GM20000 (cell line): ENCODE measurements at regions not wholly inside any gene's neighbourhood (a gene's known extent, or its start where the extent isn't known, plus 50 kb on each side); places are given as distances from the start of the nearest gene placed in this dataset.

Source experiments
- DNase-seq: peaks from one replicate; pipeline ENCODE4 v3.0.0; 2012; ENCODE audit warnings: low spot score
- CTCF ChIP-seq: IDR thresholded peaks from 2 replicates; pipeline ENCODE4 v1.5.1; 2012; ENCODE audit warnings: mild to moderate bottlenecking, control low read depth; ENCODE audit errors: extremely low read depth, missing control alignments

- DNase-seq = no peak
- no peak for TF ChIP-seq CTCF
Observed at GRCh38 chr18:28725876-28726275, 548.9 kb upstream of the CDH2 start.

- TF ChIP-seq CTCF = no peak
- DNase-seq = no peak
Observed at GRCh38 chr18:28723506-28723905, 546.6 kb upstream of the CDH2 start.

GRCh38 chr18:28718696-28719095 is 541.8 kb upstream of the CDH2 start:
- no peak for DNase-seq
- TF ChIP-seq CTCF = no peak

DNA sequence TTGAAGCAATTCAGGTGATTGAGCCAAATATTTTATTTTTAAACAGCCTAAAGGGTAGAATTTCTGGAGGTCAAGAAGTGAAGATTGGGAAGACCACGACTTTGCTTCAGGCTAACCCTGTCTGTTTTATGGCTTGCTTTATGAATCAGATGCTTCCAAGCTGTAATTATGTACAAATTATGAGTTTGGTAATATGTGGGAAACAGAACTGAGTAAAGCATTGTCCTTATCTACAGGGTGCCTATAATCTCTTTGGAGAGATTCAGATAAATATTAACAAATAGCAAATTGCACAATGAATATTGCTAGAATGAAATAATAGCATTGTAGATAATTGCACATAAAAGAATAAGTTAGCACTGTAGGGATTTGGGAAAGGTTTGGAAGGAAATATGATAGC is 539.4 kb upstream of the CDH2 start:
- no peak for TF ChIP-seq CTCF
- no peak for DNase-seq

DNA sequence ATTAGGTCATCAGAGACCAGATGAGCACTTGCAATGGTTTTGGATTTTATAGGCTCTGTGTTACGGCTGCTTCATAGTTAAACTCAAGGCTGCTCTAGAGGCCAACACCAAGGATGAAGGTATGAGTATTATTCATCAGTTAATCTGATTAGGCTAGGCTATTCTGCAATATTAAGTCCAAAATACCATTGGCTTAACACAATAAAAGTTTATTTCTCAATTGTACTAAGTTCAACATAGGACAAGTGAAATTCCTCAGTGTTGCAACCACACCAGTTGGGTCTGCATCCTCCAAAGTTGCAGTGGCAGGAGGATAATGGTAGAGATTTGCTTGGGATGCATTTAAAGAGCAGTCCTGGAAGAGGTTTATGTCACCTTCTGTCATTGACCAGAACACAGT is 538.3 kb upstream of the CDH2 start:
- TF ChIP-seq CTCF = no peak
- DNase-seq = no peak

DNA sequence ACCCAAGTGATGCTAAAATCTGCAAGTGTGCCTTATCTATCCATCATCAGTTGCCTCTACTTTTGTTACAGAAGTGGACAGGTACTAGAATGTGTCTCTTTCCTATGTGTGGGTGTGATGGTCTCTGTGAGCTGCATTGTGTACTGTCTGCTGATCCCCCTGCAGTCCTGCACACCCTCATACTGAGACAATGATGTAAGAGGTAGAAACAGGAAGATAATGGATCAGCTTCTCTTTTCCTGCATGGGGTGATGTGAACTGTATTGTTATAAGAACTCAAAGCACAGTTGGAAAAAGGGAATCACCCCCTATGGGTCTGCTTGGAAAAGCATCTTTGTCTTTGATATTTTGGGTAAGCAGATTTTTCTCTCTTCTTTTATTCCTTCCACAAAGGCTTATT is 537.6 kb upstream of the CDH2 start:
- TF ChIP-seq CTCF = no peak
- DNase-seq = no peak

DNA sequence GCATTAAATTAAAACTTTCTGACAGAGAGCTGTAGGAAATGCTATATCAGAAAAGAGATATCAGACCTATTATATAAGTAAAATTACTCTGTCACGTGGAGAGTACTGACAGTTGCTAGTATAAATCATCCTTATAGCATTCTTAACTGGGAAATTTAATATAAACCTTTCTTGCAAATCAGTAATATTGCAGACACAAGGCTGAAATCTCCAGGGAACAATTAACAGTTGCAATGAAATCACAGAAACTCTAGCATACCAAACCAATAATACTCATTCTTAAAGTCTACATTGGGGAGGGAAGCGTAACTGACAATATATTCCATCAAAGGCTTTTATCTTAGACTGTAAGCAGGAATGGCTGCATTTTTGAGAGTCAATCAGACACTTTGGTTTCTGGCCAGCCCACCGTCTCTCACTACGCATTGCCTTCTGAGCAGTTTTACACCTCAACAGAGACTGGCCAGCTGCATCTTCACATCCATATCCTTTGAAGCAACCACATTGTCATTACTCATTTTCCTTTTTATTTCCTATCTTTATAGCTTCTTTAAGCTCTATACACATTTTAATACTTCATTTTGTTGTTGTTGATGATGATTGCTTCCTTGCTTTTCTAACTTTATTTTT is 536.0 kb upstream of the CDH2 start:
- no peak for TF ChIP-seq CTCF
- no peak for DNase-seq
